ENCODE measurements at regions not wholly inside any gene's neighbourhood (a gene's known extent, or its start where the extent isn't known, plus 50 kb on each side); places are given as distances from the start of the nearest gene placed in this dataset.

DNA sequence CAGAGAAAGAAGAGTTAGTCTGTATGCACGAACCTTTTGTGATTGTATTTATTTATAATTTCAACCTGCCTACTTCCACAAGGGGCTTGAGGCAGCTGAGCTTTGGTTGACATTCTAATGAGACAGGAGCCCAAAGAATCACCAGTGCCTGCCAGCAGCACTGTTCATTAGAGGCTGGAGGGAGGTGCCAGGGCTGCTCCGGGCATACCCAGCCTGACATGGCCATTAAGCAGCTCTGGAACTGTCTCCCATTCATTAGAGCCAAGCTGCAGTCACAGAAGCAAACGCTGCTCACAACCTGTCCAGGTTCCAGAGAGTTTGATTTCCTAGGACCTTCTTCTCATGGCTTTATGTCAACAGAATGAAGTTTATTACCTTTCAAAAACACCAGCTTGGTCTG lies 425.5 kb downstream of the RFC3 start:
- intact Hi-C loops (cut with micrococcal nuclease; ENCODE audit: unreplicated experiment) = no loop called here
- no peak overlapping the region for H3K4me3 Mint-ChIP-seq (ENCODE audit: unreplicated experiment)
- Histone ChIP-seq H3K9me3 (no peaks in the 10 kb centered on the region), H3K4me1 (no peaks in the 10 kb centered on the region), H3K27me3 (replicated peaks; ENCODE audit: control insufficient read depth, insufficient read depth, low read length) (no peaks in the 10 kb centered on the region), H3K36me3 (ENCODE audit: control insufficient read depth, insufficient read depth, low read length) (no peaks in the 10 kb centered on the region), H3K4me3 (ENCODE audit: low read depth, low read length) (no peak overlapping the region)
- ChIA-PET POLR2A (no interaction called here), CTCF (no interaction called here)
- H3K4me1 Mint-ChIP-seq (ENCODE audit: low read depth, unreplicated experiment) = no peaks in the 10 kb centered on the region
- BruUV-seq (replicated peaks) = no TSS peak
- H3K27me3 Mint-ChIP-seq (ENCODE audit: insufficient read depth, unreplicated experiment) = peaks cover 3% of the 10 kb centered on the region
- no peak for DNase-seq
- H3K9me3 Mint-ChIP-seq (ENCODE audit: unreplicated experiment) = no peaks in the 10 kb centered on the region
- TF ChIP-seq, protein P1, sequence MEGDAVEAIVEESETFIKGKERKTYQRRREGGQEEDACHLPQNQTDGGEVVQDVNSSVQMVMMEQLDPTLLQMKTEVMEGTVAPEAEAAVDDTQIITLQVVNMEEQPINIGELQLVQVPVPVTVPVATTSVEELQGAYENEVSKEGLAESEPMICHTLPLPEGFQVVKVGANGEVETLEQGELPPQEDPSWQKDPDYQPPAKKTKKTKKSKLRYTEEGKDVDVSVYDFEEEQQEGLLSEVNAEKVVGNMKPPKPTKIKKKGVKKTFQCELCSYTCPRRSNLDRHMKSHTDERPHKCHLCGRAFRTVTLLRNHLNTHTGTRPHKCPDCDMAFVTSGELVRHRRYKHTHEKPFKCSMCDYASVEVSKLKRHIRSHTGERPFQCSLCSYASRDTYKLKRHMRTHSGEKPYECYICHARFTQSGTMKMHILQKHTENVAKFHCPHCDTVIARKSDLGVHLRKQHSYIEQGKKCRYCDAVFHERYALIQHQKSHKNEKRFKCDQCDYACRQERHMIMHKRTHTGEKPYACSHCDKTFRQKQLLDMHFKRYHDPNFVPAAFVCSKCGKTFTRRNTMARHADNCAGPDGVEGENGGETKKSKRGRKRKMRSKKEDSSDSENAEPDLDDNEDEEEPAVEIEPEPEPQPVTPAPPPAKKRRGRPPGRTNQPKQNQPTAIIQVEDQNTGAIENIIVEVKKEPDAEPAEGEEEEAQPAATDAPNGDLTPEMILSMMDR (IDR thresholded peaks at IDR 0.05; ENCODE audit: insufficient read depth in 1 of 2, low read depth in 1 of 2, low read length in 1 of 2, severe bottlenecking in 1 of 2, unreplicated experiment in 1 of 2) = no peak
- H3K27ac Mint-ChIP-seq (ENCODE audit: unreplicated experiment) = no peak overlapping the region
- no peaks in the 10 kb centered on the region for H3K36me3 Mint-ChIP-seq (ENCODE audit: insufficient read depth, unreplicated experiment)

DNA sequence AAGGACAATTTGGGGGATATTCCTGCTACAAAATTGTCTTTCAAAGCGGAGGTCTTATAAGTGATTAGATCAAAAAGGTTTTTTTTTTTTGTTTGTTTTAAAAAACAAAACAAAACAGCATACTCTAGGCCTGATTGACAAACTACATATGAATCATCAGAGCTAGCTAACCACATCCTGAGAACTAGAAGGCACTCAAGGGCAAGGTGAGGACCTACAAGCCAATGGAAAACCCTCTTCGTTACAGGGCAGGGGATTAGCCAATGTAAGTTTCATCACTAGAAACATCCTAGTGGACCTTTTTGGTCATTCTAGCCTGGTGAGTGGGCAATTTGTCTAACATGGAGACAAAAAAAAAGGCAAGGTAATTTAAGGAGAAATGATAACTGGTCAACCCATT lies 428.6 kb downstream of the RFC3 start:
- CTCF ChIA-PET = no interaction called here
- H3K9me3 Mint-ChIP-seq (ENCODE audit: unreplicated experiment) = no peaks in the 10 kb centered on the region
- H3K27me3 Mint-ChIP-seq (ENCODE audit: insufficient read depth, unreplicated experiment) = peaks cover 3% of the 10 kb centered on the region
- TF ChIP-seq, protein P1 (IDR thresholded peaks at IDR 0.05; ENCODE audit: insufficient read depth in 1 of 2, low read depth in 1 of 2, low read length in 1 of 2, severe bottlenecking in 1 of 2, unreplicated experiment in 1 of 2) = no peak
- no peaks in the 10 kb centered on the region for H3K27me3 ChIP-seq (replicated peaks; ENCODE audit: control insufficient read depth, insufficient read depth, low read length)
- no peaks in the 10 kb centered on the region for H3K4me1 ChIP-seq
- H3K4me1 Mint-ChIP-seq (ENCODE audit: low read depth, unreplicated experiment) = peaks cover 7% of the 10 kb centered on the region
- H3K27ac Mint-ChIP-seq (ENCODE audit: unreplicated experiment) = no peak overlapping the region
- POLR2A ChIA-PET = no interaction called here
- H3K4me3 ChIP-seq (ENCODE audit: low read depth, low read length) = no peak overlapping the region
- DNase-seq = no peak
- H3K36me3 ChIP-seq (ENCODE audit: control insufficient read depth, insufficient read depth, low read length) = no peaks in the 10 kb centered on the region
- no peaks in the 10 kb centered on the region for H3K36me3 Mint-ChIP-seq (ENCODE audit: insufficient read depth, unreplicated experiment)
- BruUV-seq (replicated peaks) = no TSS peak
- intact Hi-C loops (cut with micrococcal nuclease; ENCODE audit: unreplicated experiment) = no loop called here
- H3K9me3 ChIP-seq = no peaks in the 10 kb centered on the region
- no peak overlapping the region for H3K4me3 Mint-ChIP-seq (ENCODE audit: unreplicated experiment)

- peaks cover 3% of the 10 kb centered on the region for H3K27me3 Mint-ChIP-seq (ENCODE audit: insufficient read depth, unreplicated experiment)
- CTCF ChIA-PET = no interaction called here
- no peaks in the 10 kb centered on the region for H3K36me3 ChIP-seq (ENCODE audit: control insufficient read depth, insufficient read depth, low read length)
- TF ChIP-seq, protein P1 (IDR thresholded peaks at IDR 0.05; ENCODE audit: insufficient read depth in 1 of 2, low read depth in 1 of 2, low read length in 1 of 2, severe bottlenecking in 1 of 2, unreplicated experiment in 1 of 2) = no peak
- H3K27me3 ChIP-seq (replicated peaks; ENCODE audit: control insufficient read depth, insufficient read depth, low read length) = no peaks in the 10 kb centered on the region
- no peak for DNase-seq
- POLR2A ChIA-PET = no interaction called here
- H3K9me3 ChIP-seq = no peaks in the 10 kb centered on the region
- H3K4me3 Mint-ChIP-seq (ENCODE audit: unreplicated experiment) = no peak overlapping the region
- no peak overlapping the region for H3K4me3 ChIP-seq (ENCODE audit: low read depth, low read length)
- H3K27ac Mint-ChIP-seq (ENCODE audit: unreplicated experiment) = no peak overlapping the region
- BruUV-seq (replicated peaks) = no TSS peak
- peaks cover 7% of the 10 kb centered on the region for H3K4me1 Mint-ChIP-seq (ENCODE audit: low read depth, unreplicated experiment)
- intact Hi-C loops (cut with micrococcal nuclease; ENCODE audit: unreplicated experiment) = no loop called here
- no peaks in the 10 kb centered on the region for H3K36me3 Mint-ChIP-seq (ENCODE audit: insufficient read depth, unreplicated experiment)
- H3K4me1 ChIP-seq = no peaks in the 10 kb centered on the region
- H3K9me3 Mint-ChIP-seq (ENCODE audit: unreplicated experiment) = no peaks in the 10 kb centered on the region
These were observed 429.6 kb downstream of the RFC3 start for GRCh38 chr13:34247596-34247995.

All from Caco-2 (cell line).